D341Med (cell line): ENCODE measurements at regions not wholly inside any gene's neighbourhood (a gene's known extent, or its start where the extent isn't known, plus 50 kb on each side); places are given as distances from the start of the nearest gene placed in this dataset.
A peak's percentile ranks its signal among the peaks of the same experiment; 100 is the strongest.
"Not testable (repeated sequence)": the region's sequence is repeated elsewhere in the genome, so short reads cannot be mapped to it uniquely, and the experiment has no call there.

Source experiments
- DNase-seq: peaks from one replicate; pipeline ENCODE4 v3.0.0; 2012; ENCODE audit warnings: low spot score

DNA sequence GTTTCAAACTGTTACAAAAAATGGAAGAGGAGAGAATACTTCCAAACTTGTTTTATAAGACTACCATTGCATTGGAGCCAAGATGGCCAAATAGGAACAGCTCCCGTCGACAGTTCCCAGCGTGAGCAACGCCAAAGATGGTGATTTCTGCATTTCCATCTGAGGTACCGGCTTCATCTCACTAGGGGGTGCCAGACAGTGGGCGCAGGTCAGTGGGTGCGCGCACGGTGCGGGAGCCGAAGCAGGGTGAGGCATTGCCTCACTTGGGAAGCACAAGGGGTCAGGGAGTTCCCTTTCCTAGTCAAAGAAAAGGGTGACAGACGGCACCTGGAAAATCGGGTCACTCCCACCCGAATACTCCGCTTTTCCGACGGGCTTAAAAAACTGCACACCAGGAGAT lies 149.7 kb upstream of the POF1B start:
- not testable (repeated sequence) for DNase-seq

DNA sequence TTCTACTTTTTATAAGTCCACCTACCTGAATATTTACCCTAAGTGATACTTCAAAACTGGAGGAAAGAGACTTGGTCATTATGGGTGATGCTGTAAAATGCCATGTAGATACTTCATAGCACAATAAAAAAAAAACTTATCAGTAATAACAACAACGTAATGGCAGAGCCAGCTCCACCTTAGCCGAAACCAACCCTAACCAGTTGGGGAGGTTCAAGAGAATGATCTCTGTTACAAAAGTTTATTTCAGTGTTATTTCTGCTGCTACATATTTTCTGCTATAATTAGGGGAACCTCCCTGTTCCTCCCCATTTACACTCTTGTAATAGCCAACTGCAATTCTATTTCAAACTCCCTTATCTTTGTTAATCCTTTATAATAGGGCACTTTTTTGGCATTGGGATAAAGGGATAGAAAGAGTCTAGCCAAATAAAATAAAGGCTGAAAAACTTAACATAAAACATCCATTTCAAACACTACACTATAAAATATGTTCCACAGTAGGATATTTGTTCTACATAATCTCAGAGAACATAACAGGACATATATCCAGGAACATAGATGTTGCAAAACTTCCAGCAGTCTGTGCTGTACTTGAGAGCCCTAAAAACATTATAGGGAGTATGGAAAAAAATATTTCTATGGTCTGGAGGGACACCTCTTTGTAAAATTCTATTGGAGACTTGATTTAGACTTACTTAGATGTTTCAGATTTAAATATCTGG lies 138.7 kb upstream of the POF1B start:
- no peak for DNase-seq

DNA sequence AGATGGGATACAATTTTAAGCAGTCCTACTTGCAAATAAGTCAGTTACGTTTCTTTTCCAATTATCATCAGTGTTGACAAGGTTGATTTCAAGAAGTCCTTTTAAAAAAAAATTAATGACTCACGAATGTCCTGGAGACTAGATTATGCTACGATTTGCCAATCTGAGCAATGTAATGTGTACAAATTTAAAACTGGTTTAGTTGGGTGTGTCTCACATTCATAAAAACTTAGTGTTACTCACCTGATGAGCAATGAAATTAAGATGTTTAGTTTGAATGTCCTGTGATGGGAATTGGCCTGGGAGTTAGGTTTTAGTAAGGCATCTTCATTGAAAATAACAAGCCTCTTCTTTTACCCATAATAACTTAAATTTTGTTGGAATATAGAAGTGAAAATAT lies 136.7 kb upstream of the POF1B start:
- no peak for DNase-seq

DNA sequence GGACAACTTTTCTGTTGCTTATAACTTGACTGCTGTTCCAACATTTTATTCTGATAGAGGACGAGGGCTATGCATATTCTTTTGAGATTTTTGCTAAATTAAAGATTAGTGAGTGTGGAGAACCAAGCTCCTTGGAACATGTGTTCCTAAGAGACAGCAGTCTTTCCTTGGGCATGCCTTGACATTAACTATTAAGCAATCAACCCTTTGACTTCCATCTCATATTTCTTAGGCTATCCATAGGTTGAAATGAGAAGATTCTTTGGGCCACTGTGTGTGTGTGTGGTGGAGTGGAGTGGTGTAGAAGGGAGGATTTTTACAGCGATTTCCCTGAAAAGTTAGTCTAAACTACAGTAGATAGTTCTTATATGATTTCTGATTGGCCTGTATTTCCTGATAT lies 127.4 kb upstream of the POF1B start:
- no peak for DNase-seq

DNA sequence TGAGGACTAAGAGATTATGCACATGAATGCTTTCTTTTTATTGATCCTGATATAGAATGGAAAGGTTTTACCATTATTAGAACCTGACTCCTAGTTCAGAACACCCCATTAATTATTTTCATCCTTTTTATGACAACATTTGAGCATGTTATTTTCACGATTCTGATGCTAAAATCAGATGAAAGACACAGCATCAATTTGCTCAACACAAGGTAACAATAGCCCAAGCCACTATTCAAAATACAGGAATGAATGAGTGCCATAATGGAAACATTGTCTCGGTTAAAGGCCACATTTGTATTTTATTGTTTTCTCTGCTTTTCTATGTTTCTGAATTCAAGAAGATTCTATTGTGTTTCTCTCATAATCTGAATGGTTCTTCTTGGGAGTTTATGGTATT lies 126.3 kb upstream of the POF1B start:
- DNase-seq = no peak

DNA sequence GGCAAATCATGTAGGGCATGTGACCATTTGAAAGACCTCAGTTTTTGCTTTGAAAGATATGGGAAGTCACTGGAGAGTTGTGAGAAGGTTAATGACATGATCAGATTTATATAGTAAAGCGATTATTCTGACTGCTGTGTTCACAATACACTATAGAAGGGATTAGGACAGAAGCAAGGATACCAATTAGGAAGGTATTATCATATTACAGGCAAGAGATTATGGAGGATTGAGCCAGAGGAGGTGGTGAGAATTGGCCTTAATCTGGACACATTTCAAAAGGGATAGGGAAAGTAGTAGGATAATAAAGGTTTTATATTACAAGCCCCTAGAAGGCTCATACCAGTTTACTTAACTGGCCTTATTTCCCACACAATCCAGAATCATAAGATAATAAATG lies 124.9 kb upstream of the POF1B start:
- DNase-seq = peak; percentile 35

DNA sequence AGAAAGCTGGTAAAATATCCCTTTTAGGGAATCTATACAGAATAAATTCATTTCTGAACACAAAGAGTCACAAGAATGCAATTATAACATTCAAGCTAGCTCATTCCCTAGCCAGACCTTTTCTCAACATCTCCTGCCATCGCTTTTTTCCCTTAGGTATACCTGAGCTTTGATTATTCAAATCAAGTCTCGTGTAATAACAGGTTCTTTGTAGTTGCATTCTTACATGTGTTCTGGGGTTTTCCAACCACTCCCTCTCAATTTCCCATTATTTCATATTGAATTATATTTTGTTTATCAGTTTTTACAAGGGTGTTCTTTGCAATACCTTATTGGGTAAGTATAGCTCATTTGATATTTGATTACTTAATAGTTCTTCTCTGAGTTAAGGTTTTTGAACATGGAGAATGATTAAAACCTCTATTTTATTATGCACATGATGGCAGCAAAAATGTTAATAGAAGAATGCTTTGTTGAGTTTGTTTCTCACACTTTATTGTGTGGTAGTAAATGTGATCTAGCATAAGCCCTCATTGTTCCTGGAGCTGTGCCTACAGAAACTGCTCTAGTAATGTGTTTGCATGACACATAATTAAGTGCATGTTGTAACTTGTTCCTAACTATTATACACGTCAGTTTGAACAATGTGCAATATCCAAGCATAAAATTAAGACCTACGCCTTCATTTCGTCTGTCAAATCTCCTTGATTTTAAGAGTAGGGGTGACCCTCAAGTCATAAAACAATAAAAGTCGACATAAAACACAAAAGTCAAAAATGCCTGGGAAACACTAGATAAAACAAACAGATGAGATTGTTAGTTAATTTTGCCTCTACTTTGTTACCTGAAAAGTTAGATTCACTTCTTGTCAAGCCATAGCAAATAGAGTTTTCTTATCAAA lies 124.0 kb upstream of the POF1B start:
- no peak for DNase-seq

DNA sequence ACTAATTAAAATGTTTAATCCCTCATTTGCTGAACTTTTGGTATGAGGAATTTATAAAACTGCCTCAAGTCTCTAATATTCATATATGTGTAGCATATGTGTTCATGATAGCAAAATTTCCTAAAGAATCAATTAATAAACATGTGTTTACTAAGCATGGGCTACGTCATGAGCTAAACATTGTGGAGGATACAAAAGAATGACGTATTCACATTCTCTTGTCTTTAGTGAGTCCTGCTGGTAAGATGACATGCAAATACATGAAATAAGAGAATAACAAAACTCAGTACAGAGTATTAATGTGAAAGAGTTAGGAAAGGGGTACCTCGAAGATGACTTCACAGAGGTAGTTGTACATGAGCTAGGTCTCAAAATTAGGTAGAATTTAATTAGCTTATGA lies 121.9 kb upstream of the POF1B start:
- no peak for DNase-seq

DNA sequence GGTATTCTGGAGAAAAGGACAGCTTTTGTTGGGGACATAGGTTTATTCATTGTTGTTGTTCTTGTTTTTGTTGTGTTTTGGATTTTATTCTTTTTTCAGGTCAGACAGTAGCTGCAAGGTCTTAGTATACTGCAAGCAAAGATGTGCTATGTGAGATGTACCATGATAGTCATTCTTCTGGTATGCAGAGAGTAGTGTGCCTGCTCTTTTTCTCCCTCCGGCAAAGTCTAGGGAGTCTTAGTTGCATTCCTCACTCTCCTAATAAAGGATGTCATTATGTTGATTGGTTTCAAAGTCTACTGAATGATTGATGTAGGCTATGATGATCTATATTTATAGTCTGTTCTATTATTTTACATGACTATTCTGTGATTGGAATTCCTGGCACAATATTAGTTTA lies 119.9 kb upstream of the POF1B start:
- no peak for DNase-seq

DNA sequence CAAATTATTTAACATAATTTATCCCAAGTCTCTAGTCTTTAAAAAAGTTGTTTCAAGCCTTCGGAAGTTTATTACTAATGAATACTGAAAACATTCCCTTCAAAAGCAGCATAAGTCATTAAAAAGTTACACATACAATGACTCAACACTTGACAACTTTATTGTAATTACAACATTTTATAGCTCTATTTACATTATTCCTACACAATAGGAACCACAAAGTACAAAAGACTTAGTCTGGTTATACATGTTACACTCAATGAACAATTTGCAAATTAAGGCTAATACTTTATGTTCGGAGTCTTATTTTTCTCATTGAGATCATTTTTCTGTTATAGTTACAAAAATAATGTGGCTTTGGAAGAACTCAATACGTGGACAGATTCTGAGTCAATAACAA lies 114.4 kb upstream of the POF1B start:
- DNase-seq = no peak

DNA sequence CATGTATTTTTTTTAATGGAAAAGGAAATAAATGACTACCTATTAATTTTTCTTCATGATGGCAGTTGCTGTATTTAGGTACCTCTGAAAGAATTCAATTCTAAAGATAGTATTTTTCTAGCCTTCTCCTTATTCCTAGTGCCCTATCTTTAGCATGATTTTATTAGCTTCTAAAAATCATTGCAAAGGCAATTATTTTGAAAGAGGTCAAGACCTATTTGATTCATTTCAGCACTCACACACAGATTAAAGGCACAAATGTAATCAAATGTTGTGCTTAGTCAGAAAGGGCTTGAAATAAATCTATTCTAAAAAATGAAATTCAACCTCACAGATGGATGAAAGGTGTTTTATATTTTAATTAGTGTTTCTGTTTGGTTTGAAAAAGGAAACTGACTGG lies 74.8 kb upstream of the POF1B start:
- DNase-seq = no peak

DNA sequence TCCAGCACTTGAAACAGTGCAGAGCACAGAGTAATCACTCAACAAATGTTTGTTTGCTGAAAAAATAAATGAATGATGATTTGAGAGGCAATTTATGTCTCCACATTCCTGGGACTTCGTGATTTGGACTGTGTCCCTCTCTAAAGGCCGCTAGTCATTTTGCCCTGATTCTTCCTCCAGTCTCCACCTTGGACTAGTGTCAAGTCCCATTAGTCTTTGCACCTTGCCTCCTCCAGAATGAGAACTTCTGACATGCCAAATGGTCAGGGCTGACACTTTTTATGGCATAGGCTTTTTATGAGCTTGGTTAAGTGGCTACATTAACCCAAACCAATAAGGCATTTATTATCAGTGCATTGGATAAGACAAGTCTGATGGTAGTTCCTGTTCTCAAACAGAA lies 65.1 kb upstream of the POF1B start:
- DNase-seq = no peak
